ENCODE measurements at regions not wholly inside any gene's neighbourhood (a gene's known extent, or its start where the extent isn't known, plus 50 kb on each side); places are given as distances from the start of the nearest gene placed in this dataset.

DNA sequence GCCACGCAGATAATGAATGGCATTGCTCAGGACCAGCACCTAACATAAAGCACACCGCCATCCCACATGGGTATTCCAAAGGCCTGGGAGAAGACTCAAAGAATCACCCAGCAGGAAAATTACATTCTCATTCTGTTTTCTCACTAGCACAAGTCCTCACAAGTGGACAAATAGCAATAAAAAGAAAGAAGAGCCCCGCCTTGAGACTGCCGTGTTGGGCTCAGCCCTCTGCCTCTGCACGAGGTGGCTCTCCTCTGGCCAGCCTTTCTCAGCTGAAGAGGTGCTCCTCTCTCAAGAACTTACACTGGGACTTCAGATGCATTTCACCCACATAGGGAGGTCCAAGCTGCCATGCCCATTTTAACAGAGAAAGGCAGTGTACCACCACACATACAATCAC, 207.5 kb downstream of the SPTSSA start:
- TF ChIP-seq SUPT5H (IDR thresholded peaks at IDR 0.05) (no peak), ZNF239 (CRISPR knock-in tag; IDR thresholded peaks at IDR 0.05) (no peak), SP2 (IDR thresholded peaks at IDR 0.05; ENCODE audit: extremely low read depth, low read depth, low read length, poor library complexity, severe bottlenecking) (no peak), ZNF274 (IDR thresholded peaks at IDR 0.05; ENCODE audit: borderline replicate concordance, low read depth, low read length) (no peak), SREBF1 (IDR thresholded peaks at IDR 0.05; ENCODE audit: borderline replicate concordance, low read depth, low read length) (no peak), NFYB (IDR thresholded peaks at IDR 0.05; ENCODE audit: extremely low read depth, insufficient read length) (no peak)
- TF ChIP-seq, protein P1, sequence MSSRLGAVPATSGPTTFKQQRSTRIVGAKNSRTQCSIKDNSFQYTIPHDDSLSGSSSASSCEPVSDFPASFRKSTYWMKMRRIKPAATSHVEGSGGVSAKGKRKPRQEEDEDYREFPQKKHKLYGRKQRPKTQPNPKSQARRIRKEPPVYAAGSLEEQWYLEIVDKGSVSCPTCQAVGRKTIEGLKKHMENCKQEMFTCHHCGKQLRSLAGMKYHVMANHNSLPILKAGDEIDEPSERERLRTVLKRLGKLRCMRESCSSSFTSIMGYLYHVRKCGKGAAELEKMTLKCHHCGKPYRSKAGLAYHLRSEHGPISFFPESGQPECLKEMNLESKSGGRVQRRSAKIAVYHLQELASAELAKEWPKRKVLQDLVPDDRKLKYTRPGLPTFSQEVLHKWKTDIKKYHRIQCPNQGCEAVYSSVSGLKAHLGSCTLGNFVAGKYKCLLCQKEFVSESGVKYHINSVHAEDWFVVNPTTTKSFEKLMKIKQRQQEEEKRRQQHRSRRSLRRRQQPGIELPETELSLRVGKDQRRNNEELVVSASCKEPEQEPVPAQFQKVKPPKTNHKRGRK (tag; IDR thresholded peaks at IDR 0.05): no peak
- TF ChIP-seq, protein P2, sequence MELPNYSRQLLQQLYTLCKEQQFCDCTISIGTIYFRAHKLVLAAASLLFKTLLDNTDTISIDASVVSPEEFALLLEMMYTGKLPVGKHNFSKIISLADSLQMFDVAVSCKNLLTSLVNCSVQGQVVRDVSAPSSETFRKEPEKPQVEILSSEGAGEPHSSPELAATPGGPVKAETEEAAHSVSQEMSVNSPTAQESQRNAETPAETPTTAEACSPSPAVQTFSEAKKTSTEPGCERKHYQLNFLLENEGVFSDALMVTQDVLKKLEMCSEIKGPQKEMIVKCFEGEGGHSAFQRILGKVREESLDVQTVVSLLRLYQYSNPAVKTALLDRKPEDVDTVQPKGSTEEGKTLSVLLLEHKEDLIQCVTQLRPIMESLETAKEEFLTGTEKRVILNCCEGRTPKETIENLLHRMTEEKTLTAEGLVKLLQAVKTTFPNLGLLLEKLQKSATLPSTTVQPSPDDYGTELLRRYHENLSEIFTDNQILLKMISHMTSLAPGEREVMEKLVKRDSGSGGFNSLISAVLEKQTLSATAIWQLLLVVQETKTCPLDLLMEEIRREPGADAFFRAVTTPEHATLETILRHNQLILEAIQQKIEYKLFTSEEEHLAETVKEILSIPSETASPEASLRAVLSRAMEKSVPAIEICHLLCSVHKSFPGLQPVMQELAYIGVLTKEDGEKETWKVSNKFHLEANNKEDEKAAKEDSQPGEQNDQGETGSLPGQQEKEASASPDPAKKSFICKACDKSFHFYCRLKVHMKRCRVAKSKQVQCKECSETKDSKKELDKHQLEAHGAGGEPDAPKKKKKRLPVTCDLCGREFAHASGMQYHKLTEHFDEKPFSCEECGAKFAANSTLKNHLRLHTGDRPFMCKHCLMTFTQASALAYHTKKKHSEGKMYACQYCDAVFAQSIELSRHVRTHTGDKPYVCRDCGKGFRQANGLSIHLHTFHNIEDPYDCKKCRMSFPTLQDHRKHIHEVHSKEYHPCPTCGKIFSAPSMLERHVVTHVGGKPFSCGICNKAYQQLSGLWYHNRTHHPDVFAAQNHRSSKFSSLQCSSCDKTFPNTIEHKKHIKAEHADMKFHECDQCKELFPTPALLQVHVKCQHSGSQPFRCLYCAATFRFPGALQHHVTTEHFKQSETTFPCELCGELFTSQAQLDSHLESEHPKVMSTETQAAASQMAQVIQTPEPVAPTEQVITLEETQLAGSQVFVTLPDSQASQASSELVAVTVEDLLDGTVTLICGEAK (IDR thresholded peaks at IDR 0.05): no peak
- TF ChIP-seq, protein P2 (CRISPR knock-in tag; IDR thresholded peaks at IDR 0.05): no peak

Data from K562 (cell line).